IMR-90 (cell line): ENCODE measurements at regions not wholly inside any gene's neighbourhood (a gene's known extent, or its start where the extent isn't known, plus 50 kb on each side); places are given as distances from the start of the nearest gene placed in this dataset.

Source experiments
- ATAC-seq: fragments of 200-7000 bp; cut with Tn5 transposase; 2 replicates; pipeline ENCODE4 v1.9.1; 2020; ENCODE audit warnings: low read depth, mild to moderate bottlenecking, moderate library complexity
- BruUV-seq: library from RNA; stranded (reverse); fragments of 400-500 nt; replicated peaks from 2 replicates; lab custom pipeline; 2021; lab: Mats Ljungman, UMichigan
- CTCF ChIA-PET: fragments of 300-600 bp; formaldehyde crosslinking; extraction: SDS; loops from one replicate; lab custom pipeline; 2021; ENCODE audit warnings: antibody characterized with exemption; lab: Yijun Ruan, JAX
- POLR2A ChIA-PET: fragments of 300-600 bp; sonication (Branson Sonifier 250); formaldehyde crosslinking; loops from one replicate; lab custom pipeline; 2022; ENCODE audit warnings: antibody characterized with exemption; ENCODE audit not compliant: unreplicated experiment; lab: Charles Lee
- DNase-seq: peaks from one replicate; pipeline ENCODE4 v3.0.0; 2013
- H2AFZ ChIP-seq: replicated peaks from 2 replicates; pipeline ENCODE3; 2013; ENCODE audit warnings: low read length, mild to moderate bottlenecking; ENCODE audit not compliant: poor library complexity
- H2AK5ac ChIP-seq: 2 replicates; pipeline ENCODE4 v1.6.1; 2013; ENCODE audit warnings: low read depth, low read length, inconsistent platforms
- H2AK9ac ChIP-seq: replicated peaks from 2 replicates; pipeline ENCODE3; 2013; ENCODE audit warnings: mild to moderate bottlenecking, low read depth, low read length, moderate library complexity; ENCODE audit not compliant: poor library complexity
- H2BK120ac ChIP-seq: 2 replicates; pipeline ENCODE4 v1.6.1; 2013; ENCODE audit warnings: low read depth, low read length, inconsistent platforms
- H2BK15ac ChIP-seq: 3 replicates; pipeline ENCODE4 v1.6.1; 2013; ENCODE audit warnings: low read depth, low read length, inconsistent platforms
- H2BK20ac ChIP-seq: 2 replicates; pipeline ENCODE4 v1.6.1; 2013; ENCODE audit warnings: low read depth, mild to moderate bottlenecking, inconsistent platforms, low read length, moderate library complexity
- H2BK5ac ChIP-seq: 2 replicates; pipeline ENCODE4 v1.6.1; 2013; ENCODE audit warnings: mild to moderate bottlenecking, low read depth, low read length, inconsistent platforms; ENCODE audit not compliant: poor library complexity, severe bottlenecking
- H3K14ac ChIP-seq: replicated peaks from 2 replicates; pipeline ENCODE4 v1.6.1; 2013; ENCODE audit warnings: low read depth, low read length, inconsistent platforms
- H3K18ac ChIP-seq: 2 replicates; pipeline ENCODE4 v1.6.1; 2013; ENCODE audit warnings: low read depth, low read length, control low read depth
- H3K23ac ChIP-seq: 2 replicates; pipeline ENCODE4 v1.6.1; 2013; ENCODE audit warnings: low read depth, low read length, inconsistent platforms
- H3K27ac ChIP-seq: 2 replicates; pipeline ENCODE4 v1.5.1; 2013; ENCODE audit warnings: mild to moderate bottlenecking, control low read depth, low read length; ENCODE audit not compliant: insufficient read depth
- H3K27me3 ChIP-seq: 2 replicates; pipeline ENCODE4 v1.6.1; 2013; ENCODE audit warnings: low read length; ENCODE audit not compliant: control insufficient read depth, insufficient read depth
- H3K36me3 ChIP-seq: 2 replicates; pipeline ENCODE4 v1.6.1; 2013; ENCODE audit warnings: low read length, mixed read lengths; ENCODE audit not compliant: control insufficient read depth, insufficient read depth
- H3K4ac ChIP-seq: 2 replicates; pipeline ENCODE4 v1.6.1; 2013; ENCODE audit warnings: low read depth, low read length, inconsistent platforms
- H3K4me1 ChIP-seq: 2 replicates; pipeline ENCODE4 v1.6.1; 2013; ENCODE audit warnings: low read length, mixed read lengths; ENCODE audit not compliant: control insufficient read depth, insufficient read depth
- H3K4me2 ChIP-seq: 2 replicates; pipeline ENCODE4 v1.6.1; 2013; ENCODE audit warnings: low read depth, mild to moderate bottlenecking, control low read depth, low read length, moderate library complexity
- H3K4me3 ChIP-seq: 2 replicates; pipeline ENCODE4 v1.5.1; 2013; ENCODE audit warnings: low read depth, mild to moderate bottlenecking, control low read depth, low read length, moderate library complexity; ENCODE audit not compliant: insufficient read depth
- H3K56ac ChIP-seq: 2 replicates; pipeline ENCODE4 v1.6.1; 2013; ENCODE audit warnings: low read length, inconsistent platforms; ENCODE audit not compliant: insufficient read depth; ENCODE audit errors: extremely low read depth
- H3K79me1 ChIP-seq, 2 experiments: 2 replicates each; pipeline ENCODE4 v1.6.1; 2013; ENCODE audit warnings: low read length in 2 of 2, inconsistent platforms in 1 of 2, low read depth in 1 of 2
- H3K9ac ChIP-seq: 2 replicates; pipeline ENCODE4 v1.6.1; 2013; ENCODE audit warnings: low read depth, low read length, control low read depth
- H3K9me1 ChIP-seq: 2 replicates; pipeline ENCODE4 v1.6.1; 2013; ENCODE audit warnings: low read length, inconsistent platforms; ENCODE audit not compliant: insufficient read depth
- H3K9me3 ChIP-seq: 2 replicates; pipeline ENCODE4 v1.6.1; 2013; ENCODE audit warnings: low read length; ENCODE audit not compliant: control insufficient read depth, insufficient read depth
- H4K20me1 ChIP-seq: 2 replicates; pipeline ENCODE4 v1.6.1; 2013; ENCODE audit warnings: low read length, inconsistent platforms; ENCODE audit not compliant: insufficient read depth
- H4K5ac ChIP-seq: 2 replicates; pipeline ENCODE4 v1.6.1; 2013; ENCODE audit warnings: mild to moderate bottlenecking, low read depth, low read length, control low read depth
- H4K8ac ChIP-seq, 2 experiments: 2 replicates each; pipeline ENCODE4 v1.6.1; 2013; ENCODE audit warnings: low read depth in 2 of 2, low read length in 2 of 2, control low read depth in 1 of 2, inconsistent platforms in 1 of 2
- H4K91ac ChIP-seq: 2 replicates; pipeline ENCODE4 v1.6.1; 2013; ENCODE audit warnings: low read depth, low read length, inconsistent platforms; ENCODE audit not compliant: insufficient read depth
- USF2 ChIP-seq: fragments of 150-350 bp; IDR thresholded peaks from 2 replicates; pipeline ENCODE4 v1.6.1; 2017; ENCODE audit warnings: mild to moderate bottlenecking, antibody characterized with exemption, low read length, low read depth
- WGBS, 2 experiments: methylation state at CpG; one replicate each; pipeline versions ENCODE4 v1.1.5 to v1.1.7; 2013; ENCODE audit warnings: missing lambda C conversion rate in 2 of 2; ENCODE audit not compliant: insufficient read length in 1 of 2; ENCODE audit errors: extremely low coverage in 2 of 2; 5-methylcytosine and 5-hydroxymethylcytosine counted together
- dilution Hi-C: fragments of 300-500 bp; cut with HindIII; formaldehyde crosslinking; loops from one replicate; pipeline ENCODE4 v1.14.3; 2018; ENCODE audit warnings: low sequenced_read_pairs; ENCODE audit not compliant: unreplicated experiment
- in situ Hi-C: fragments of 300-500 bp; cut with MboI; formaldehyde crosslinking; loops from 3 replicates; pipeline ENCODE4 v1.14.3; 2019; ENCODE audit warnings: low sequenced_read_pairs, inconsistent platforms, mixed read lengths
- intact Hi-C: fragments of 100-400 bp; cut with micrococcal nuclease; formaldehyde crosslinking; loops from 2 replicates; pipeline ENCODE4 v1.10.0; 2022

DNA sequence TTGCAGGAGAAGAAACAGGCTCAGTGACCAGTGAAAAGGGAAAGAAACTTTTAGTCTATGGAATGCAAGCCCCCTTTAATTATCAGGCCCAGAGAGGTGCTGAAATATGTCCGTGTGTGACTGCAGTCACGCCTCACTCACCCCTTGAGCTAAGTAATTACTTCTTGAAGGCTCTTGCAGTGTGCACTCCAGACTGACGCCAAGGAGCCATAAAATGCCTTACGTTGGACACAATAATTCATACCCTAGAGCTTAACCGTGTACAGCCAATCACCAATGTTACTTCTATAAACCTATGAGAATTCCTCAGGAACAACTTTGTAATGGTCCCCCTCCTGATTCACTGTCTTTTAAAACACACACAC is 242.2 kb downstream of the SYK start:
- Histone ChIP-seq H3K36me3 (no peaks in the 10 kb centered on the region), H2AK5ac (peak overlapping the region; percentile 57), H3K4me1 (peaks cover 18% of the 10 kb centered on the region), H3K9me3 (no peaks in the 10 kb centered on the region), H3K4me2 (no peak overlapping the region), H3K4ac (peak overlapping the region; percentile 45), H2BK15ac (peak overlapping the region; percentile 43; the same call in 2 of the 3 replicates), H4K91ac (no peak overlapping the region; the same call in 1 of the 2 replicates), H3K23ac (no peak overlapping the region), H3K27me3 (no peaks in the 10 kb centered on the region), H3K14ac (0 out of 2 replicates have a peak overlapping the region, but pooled peaks have one; percentile 31), H2BK20ac (peak overlapping the region; percentile 18), H2AK9ac (no peak overlapping the region), H4K8ac (no peak overlapping the region), H3K4me3 (no peak overlapping the region), H2BK5ac (no peak overlapping the region), H3K18ac (no peak overlapping the region), H2AFZ (no peak overlapping the region), H3K56ac (no peak overlapping the region), H4K5ac (no peak overlapping the region), H3K9ac (no peak overlapping the region), H3K27ac (no peak overlapping the region), H3K79me1 (peaks cover 0 to 11% of the 10 kb centered on the region in 2 experiments; a peak in 3 of 4 replicates), H3K9me1 (peaks cover 22% of the 10 kb centered on the region), H4K20me1 (no peaks in the 10 kb centered on the region), H2BK120ac (no peak overlapping the region)
- in situ Hi-C loops (no loop called here), intact Hi-C loops (no loop called here), dilution Hi-C loops (no loop called here)
- 100% methylated on average over 2 of the region's 5 CpGs; no CpG with 5 or more reads in 1 of the 2 experiments for WGBS, 2 experiments
- DNase-seq (no peak), ATAC-seq (no peak)
- no TSS peak for BruUV-seq
- no peak for TF ChIP-seq USF2
- ChIA-PET POLR2A (no interaction called here), CTCF (no interaction called here)
